ENCODE measurements at regions not wholly inside any gene's neighbourhood (a gene's known extent, or its start where the extent isn't known, plus 50 kb on each side); places are given as distances from the start of the nearest gene placed in this dataset.

- no peak overlapping the region for H3K27ac ChIP-seq (ENCODE audit: low read length)
- no peaks in the 10 kb centered on the region for H3K9me3 ChIP-seq (ENCODE audit: control insufficient read depth, insufficient read depth, low read length)
Observed at GRCh38 chr17:68184141-68184571, 63.7 kb upstream of the AMZ2 start.

GRCh38 chr17:68184816-68185436, 62.9 kb upstream of the AMZ2 start:
- no peak overlapping the region for H3K4me3 ChIP-seq (ENCODE audit: low read length)
- no peak for DNase-seq (ENCODE audit: low read depth, low spot score)
- no peaks in the 10 kb centered on the region for H3K27me3 ChIP-seq (ENCODE audit: control insufficient read depth, insufficient read depth, low read length)
- no peaks in the 10 kb centered on the region for H3K4me1 ChIP-seq (ENCODE audit: control insufficient read depth, insufficient read depth, low read length)
- no peaks in the 10 kb centered on the region for H3K36me3 ChIP-seq (ENCODE audit: control insufficient read depth, insufficient read depth, low read length)
- no CpG with 5 or more reads among the region's 4 CpGs for WGBS (ENCODE audit: insufficient coverage, insufficient read length)
- H3K27ac ChIP-seq (ENCODE audit: low read length): no peak overlapping the region
- H3K9me3 ChIP-seq (ENCODE audit: control insufficient read depth, insufficient read depth, low read length): no peaks in the 10 kb centered on the region

More at GRCh38 chr17:68184141-68184571, 63.7 kb upstream of the AMZ2 start:
- DNase-seq (ENCODE audit: low read depth, low spot score): no peak
- WGBS (ENCODE audit: insufficient coverage, insufficient read length): no CpG with 5 or more reads among the region's 10 CpGs
- Histone ChIP-seq H3K4me3 (ENCODE audit: low read length) (no peak overlapping the region), H3K36me3 (ENCODE audit: control insufficient read depth, insufficient read depth, low read length) (no peaks in the 10 kb centered on the region), H3K4me1 (ENCODE audit: control insufficient read depth, insufficient read depth, low read length) (no peaks in the 10 kb centered on the region), H3K27me3 (ENCODE audit: control insufficient read depth, insufficient read depth, low read length) (no peaks in the 10 kb centered on the region)

- Histone ChIP-seq H3K27ac (ENCODE audit: low read length) (no peak overlapping the region), H3K4me1 (ENCODE audit: control insufficient read depth, insufficient read depth, low read length) (no peaks in the 10 kb centered on the region), H3K36me3 (ENCODE audit: control insufficient read depth, insufficient read depth, low read length) (no peaks in the 10 kb centered on the region), H3K4me3 (ENCODE audit: low read length) (no peak overlapping the region), H3K27me3 (ENCODE audit: control insufficient read depth, insufficient read depth, low read length) (no peaks in the 10 kb centered on the region), H3K9me3 (ENCODE audit: control insufficient read depth, insufficient read depth, low read length) (no peaks in the 10 kb centered on the region)
- no peak for DNase-seq (ENCODE audit: low read depth, low spot score)
- no CpG with 5 or more reads among the region's 2 CpGs for WGBS (ENCODE audit: insufficient coverage, insufficient read length)
Observed at GRCh38 chr17:68185820-68186219, 62.0 kb upstream of the AMZ2 start.

- Histone ChIP-seq H3K4me3 (ENCODE audit: low read length) (no peak overlapping the region), H3K36me3 (ENCODE audit: control insufficient read depth, insufficient read depth, low read length) (no peaks in the 10 kb centered on the region), H3K9me3 (ENCODE audit: control insufficient read depth, insufficient read depth, low read length) (no peaks in the 10 kb centered on the region; the same call in 1 of the 2 replicates), H3K27ac (ENCODE audit: low read length) (no peak overlapping the region), H3K27me3 (ENCODE audit: control insufficient read depth, insufficient read depth, low read length) (peaks cover 5% of the 10 kb centered on the region), H3K4me1 (ENCODE audit: control insufficient read depth, insufficient read depth, low read length) (no peaks in the 10 kb centered on the region)
- no CpG with 5 or more reads among the region's 4 CpGs for WGBS (ENCODE audit: insufficient coverage, insufficient read length)
- no peak for DNase-seq (ENCODE audit: low read depth, low spot score)
Observed at GRCh38 chr17:68190495-68190894, 57.3 kb upstream of the AMZ2 start.

- DNase-seq (ENCODE audit: low read depth, low spot score): no peak
Observed at GRCh38 chr17:68195667-68196393, 52.0 kb upstream of the AMZ2 start.

DNA sequence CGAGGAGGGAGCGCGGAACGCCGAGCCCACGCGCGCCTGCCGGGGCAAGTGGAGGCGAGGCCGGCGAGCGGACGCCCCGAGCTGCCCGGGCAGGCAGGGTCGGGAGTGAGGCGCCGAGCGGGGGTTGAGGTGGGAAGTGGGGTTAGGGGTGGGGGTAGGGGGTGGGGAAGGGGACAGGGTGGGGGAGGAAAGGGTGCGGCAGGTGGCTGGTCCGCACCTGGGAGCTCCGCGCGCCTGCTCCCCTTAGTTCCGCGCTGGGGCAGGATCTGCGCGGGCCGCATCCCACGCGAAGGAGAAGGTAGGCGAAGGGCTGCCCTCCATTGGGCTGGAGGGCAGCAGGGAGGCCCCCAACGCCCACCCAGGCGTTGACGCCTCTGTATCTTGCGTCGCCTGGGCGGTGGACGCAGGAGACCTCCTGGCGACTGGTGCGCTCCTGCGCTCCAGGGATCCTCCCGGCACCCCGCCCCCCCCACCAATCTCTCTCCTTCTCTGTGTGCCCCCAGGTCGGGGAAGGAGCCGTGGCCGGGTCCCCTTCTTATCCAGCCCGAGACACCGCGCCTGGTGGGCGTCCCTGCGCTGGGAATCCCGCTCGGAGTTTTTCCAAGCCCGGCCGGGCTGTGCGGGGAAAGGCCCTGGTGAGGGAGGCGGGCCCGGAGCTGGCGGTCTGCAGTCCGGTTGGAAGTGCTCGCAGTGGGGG, 51.3 kb upstream of the AMZ2 start:
- Histone ChIP-seq H3K36me3 (ENCODE audit: control insufficient read depth, insufficient read depth, low read length) (no peaks in the 10 kb centered on the region), H3K9me3 (ENCODE audit: control insufficient read depth, insufficient read depth, low read length) (no peaks in the 10 kb centered on the region; the same call in 1 of the 2 replicates), H3K4me1 (ENCODE audit: control insufficient read depth, insufficient read depth, low read length) (peaks cover 4% of the 10 kb centered on the region; the same call in 1 of the 2 replicates), H3K4me3 (ENCODE audit: low read length) (peak overlapping the region; percentile 63), H3K27ac (ENCODE audit: low read length) (no peak overlapping the region), H3K27me3 (ENCODE audit: control insufficient read depth, insufficient read depth, low read length) (peaks cover 56% of the 10 kb centered on the region)
- no peak for DNase-seq (ENCODE audit: low read depth, low spot score)
- no CpG with 5 or more reads among the region's 63 CpGs for WGBS (ENCODE audit: insufficient coverage, insufficient read length)

More at GRCh38 chr17:68195667-68196393, 52.0 kb upstream of the AMZ2 start:
- no CpG with 5 or more reads among the region's 27 CpGs for WGBS (ENCODE audit: insufficient coverage, insufficient read length)
- H3K27ac ChIP-seq (ENCODE audit: low read length): no peak overlapping the region
- peaks cover 53% of the 10 kb centered on the region for H3K27me3 ChIP-seq (ENCODE audit: control insufficient read depth, insufficient read depth, low read length)
- 0 out of 2 replicates have a peak, but pooled peaks cover 3% of the 10 kb centered on the region for H3K4me1 ChIP-seq (ENCODE audit: control insufficient read depth, insufficient read depth, low read length)
- peak overlapping the region; percentile 63 for H3K4me3 ChIP-seq (ENCODE audit: low read length)
- H3K36me3 ChIP-seq (ENCODE audit: control insufficient read depth, insufficient read depth, low read length): no peaks in the 10 kb centered on the region
- H3K9me3 ChIP-seq (ENCODE audit: control insufficient read depth, insufficient read depth, low read length): no peaks in the 10 kb centered on the region; the same call in 1 of the 2 replicates

GRCh38 chr17:68197091-68197996, 50.5 kb upstream of the AMZ2 start:
- Histone ChIP-seq H3K27me3 (ENCODE audit: control insufficient read depth, insufficient read depth, low read length) (peaks cover 56% of the 10 kb centered on the region), H3K9me3 (ENCODE audit: control insufficient read depth, insufficient read depth, low read length) (no peaks in the 10 kb centered on the region; the same call in 1 of the 2 replicates), H3K36me3 (ENCODE audit: control insufficient read depth, insufficient read depth, low read length) (no peaks in the 10 kb centered on the region), H3K27ac (ENCODE audit: low read length) (no peak overlapping the region), H3K4me3 (ENCODE audit: low read length) (peak overlapping the region; percentile 63), H3K4me1 (ENCODE audit: control insufficient read depth, insufficient read depth, low read length) (peaks cover 4% of the 10 kb centered on the region; the same call in 1 of the 2 replicates)
- no CpG with 5 or more reads among the region's 53 CpGs for WGBS (ENCODE audit: insufficient coverage, insufficient read length)
- DNase-seq (ENCODE audit: low read depth, low spot score): no peak

GRCh38 chr17:68197997-68198930, 49.6 kb upstream of the AMZ2 start:
- no peak for DNase-seq (ENCODE audit: low read depth, low spot score)
- H3K27ac ChIP-seq (ENCODE audit: low read length): no peak overlapping the region
- no peaks in the 10 kb centered on the region; the same call in 1 of the 2 replicates for H3K9me3 ChIP-seq (ENCODE audit: control insufficient read depth, insufficient read depth, low read length)
- peak overlapping the region; percentile 3; the same call in 1 of the 2 replicates for H3K4me3 ChIP-seq (ENCODE audit: low read length)
- H3K36me3 ChIP-seq (ENCODE audit: control insufficient read depth, insufficient read depth, low read length): no peaks in the 10 kb centered on the region
- WGBS (ENCODE audit: insufficient coverage, insufficient read length): no CpG with 5 or more reads among the region's 61 CpGs
- peaks cover 56% of the 10 kb centered on the region for H3K27me3 ChIP-seq (ENCODE audit: control insufficient read depth, insufficient read depth, low read length)
- H3K4me1 ChIP-seq (ENCODE audit: control insufficient read depth, insufficient read depth, low read length): peaks cover 4% of the 10 kb centered on the region; the same call in 1 of the 2 replicates

Data from iPS DF 6.9 (cell line).